HG03432 (cell line): ENCODE measurements at regions not wholly inside any gene's neighbourhood (a gene's known extent, or its start where the extent isn't known, plus 50 kb on each side); places are given as distances from the start of the nearest gene placed in this dataset.
A peak's percentile ranks its signal among the peaks of the same experiment; 100 is the strongest.

Experiments
- ATAC-seq: cut with Tn5 transposase; IDR thresholded peaks from one replicate; pipeline ENCODE4 v1.9.1; 2021; ENCODE audit warnings: mild to moderate bottlenecking, moderate library complexity; ENCODE audit not compliant: unreplicated experiment

DNA sequence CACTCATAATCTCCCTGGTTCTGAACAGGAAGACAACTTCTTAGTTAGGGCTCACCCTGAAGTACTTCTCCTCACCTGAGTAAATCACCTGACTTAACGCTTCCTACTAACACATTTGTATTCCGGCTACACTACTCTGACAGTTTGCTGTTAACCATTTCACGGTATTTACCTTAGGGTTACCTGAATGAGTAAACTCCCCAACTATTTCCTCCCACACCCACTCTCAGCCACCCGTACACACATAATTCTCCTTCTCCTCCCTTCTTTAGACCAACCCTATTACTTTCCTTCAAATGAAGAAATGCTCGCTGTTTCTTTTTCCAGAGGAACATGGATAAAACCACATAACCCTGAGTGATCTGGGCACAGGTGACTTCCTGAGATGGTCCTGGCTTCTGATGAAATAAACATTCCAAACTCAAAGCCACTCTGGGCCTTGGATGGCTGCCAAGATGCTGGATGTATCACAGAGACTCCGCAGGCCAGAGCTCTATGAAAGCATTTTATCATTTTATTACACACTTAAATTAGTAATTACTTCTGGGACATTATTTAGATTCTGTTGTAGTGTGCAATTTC is 183.6 kb upstream of the ATP11B start:
- ATAC-seq: no peak

DNA sequence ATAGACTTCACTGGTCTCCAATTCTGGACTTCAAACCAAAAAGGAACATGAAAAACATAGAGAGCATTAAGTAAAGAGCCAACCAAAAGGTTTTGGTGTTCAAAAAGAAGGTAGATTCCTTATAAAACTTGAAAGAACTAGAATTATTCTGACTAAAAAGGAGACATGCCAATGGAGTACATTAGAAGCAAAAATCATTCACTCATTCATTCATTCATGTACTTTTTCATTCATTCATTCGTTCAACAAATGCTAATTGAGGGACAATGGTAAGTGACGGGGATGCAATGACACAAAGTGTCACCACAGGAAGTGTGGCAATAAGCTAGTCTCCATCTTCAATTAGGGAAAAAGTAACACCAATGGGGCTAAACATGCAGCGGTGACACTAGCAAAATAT is 181.0 kb upstream of the ATP11B start:
- no peak for ATAC-seq

DNA sequence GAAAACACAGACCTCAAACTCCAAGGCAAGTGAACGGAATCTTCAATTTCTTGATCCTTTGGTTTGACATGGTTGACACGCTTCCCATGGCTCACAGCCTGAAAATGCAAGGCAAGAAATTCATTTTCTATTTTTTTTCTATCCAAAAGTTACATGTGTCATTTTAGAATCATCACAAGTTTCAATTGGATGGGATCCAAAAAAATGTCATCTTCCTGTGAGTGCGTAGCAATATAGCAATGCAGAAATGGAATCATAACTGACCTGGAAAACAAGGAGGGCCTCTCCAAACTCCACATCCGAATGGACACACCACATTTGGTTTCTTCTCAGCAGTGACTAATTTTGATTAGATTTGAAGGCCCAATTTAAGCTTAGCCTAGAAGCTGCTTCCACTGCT is 175.8 kb upstream of the ATP11B start:
- ATAC-seq: no peak

DNA sequence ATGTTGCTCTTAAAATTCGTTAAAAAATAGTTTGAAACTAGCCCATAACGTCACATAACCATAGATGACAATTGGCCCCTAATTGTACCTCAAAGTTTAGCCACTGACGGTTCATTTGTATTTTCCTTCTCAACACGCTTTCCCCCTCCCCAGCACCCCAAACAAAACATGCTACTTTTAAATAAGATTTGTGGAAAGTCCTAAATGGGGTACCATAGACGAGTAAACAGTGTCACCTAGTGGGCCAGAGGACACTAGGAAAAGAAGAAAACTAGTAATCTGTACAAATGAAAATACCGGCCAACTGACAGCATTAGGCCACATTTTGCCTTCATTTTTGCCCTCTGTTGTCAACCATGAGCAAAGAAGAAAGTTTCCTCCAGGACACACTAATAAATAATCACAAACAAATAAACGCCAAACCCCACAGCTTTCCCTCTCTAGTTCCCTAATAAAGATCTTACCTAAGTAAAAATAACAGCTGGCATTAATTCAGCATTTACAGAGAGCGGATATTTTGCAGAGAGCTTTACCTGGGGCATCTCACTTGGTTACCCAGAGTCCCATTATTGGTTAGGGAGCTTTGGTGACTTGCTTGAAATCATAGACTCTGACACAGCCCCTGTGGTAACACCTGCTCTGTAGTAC is 175.1 kb upstream of the ATP11B start:
- ATAC-seq: no peak

DNA sequence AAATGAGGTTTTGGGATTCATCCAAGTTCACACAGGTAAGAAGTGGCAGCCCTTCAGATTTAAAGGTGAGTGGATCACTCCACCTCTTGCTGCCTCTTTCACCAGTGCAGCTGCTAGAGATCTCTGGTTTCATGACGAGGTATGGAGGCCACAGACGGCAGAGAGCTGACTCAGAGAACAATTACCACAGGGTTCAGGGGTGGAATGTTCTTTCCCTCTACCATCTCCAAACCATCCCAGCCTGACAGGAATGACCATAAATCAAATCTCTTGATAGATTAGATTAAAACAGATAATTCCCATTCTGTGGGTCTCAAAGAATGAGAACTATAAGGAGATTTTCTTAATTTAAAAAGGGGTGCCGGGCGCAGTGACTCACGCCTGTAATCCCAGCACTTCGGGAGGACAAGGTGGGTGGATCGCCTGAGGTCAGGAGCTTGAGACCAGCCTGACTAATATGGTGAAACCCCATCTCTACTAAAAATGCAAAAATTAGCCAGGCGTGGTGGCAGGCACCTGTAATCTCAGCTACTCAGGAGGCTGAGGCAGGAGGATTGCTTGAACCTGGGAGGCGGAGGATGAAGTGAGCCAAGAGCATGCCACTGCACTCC is 174.2 kb upstream of the ATP11B start:
- ATAC-seq: peak; percentile 51

DNA sequence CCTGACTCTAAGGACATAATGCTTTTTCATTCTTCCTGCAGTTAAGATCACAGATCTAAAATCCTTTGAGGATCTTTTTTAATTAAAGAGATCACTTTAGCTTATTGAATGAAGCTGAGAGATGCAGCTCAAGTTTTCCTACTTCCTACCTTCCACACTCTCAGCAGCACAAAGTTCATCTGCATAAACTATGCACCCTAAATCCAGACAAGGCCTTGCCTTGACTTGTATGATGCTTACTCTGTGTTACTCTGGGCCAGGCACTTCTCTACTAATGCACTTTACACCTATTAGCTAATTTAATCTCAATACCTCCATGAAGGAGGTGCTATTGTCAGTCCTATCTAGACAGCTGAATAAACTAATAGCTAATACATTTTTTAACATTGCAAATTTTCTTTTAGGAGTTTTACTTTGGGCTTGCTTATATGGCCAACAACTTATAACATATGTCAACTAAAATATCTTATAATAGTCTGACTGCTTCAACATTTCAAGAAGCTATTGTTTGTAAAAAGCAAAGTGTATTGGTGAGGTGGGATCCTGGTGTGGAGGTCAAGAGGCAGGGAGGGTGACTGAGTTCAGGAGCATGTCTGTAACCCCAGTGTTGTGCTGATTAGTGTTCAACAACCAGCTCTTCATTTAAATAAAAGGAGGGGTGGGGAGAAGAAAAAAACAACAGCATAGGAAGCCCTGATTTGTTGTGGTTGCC is 172.4 kb upstream of the ATP11B start:
- ATAC-seq: no peak

DNA sequence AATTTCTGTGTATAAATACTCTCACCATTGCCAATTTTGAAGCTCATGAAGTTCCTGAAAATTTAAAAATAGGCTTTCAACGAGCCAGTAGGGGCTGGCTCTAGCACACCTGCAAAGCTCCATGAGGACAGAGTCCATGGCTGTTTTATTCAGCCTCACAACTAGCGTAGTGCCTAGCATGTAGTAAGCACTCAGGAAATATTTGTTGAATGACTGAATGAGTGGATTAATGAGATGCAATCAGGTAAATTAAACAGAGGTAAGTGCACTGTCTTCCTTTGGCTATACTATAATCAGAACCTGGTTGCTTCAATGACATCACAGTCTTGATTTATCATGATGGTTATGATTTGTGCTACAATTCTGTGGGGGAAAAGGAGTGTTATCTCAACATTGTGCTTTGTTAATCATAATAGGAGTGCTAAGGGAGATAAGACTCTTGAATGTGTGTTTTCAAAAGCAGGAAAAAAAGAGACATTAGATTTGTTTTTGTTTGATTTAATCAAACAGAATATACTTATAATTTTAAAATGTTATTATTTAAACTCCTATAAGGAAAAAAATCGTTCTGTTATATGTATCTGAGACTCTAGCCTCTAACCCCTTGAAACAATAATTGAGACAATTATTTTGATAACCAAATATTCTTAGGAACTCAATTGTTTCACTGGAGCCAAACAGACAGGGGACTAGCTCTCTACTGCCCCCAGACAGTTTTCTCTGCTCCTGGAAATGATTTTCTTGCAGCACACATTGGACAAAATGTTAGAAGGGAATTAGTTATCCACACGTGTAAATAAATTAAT is 171.7 kb upstream of the ATP11B start:
- ATAC-seq: no peak

DNA sequence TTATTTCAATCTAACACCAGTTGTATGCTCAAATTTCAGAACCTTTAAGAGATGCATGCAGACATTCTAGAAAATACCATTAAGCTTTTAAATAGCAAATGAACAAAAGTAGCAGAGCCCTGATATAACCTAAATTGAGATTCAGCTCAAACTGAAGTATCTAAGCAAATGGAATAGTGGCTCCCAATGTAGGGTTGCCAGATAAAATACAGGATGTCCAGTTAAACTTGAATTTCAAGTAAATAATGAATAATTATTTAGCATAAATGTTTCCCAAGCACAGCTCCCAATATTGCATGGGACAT is 171.1 kb upstream of the ATP11B start:
- no peak for ATAC-seq

DNA sequence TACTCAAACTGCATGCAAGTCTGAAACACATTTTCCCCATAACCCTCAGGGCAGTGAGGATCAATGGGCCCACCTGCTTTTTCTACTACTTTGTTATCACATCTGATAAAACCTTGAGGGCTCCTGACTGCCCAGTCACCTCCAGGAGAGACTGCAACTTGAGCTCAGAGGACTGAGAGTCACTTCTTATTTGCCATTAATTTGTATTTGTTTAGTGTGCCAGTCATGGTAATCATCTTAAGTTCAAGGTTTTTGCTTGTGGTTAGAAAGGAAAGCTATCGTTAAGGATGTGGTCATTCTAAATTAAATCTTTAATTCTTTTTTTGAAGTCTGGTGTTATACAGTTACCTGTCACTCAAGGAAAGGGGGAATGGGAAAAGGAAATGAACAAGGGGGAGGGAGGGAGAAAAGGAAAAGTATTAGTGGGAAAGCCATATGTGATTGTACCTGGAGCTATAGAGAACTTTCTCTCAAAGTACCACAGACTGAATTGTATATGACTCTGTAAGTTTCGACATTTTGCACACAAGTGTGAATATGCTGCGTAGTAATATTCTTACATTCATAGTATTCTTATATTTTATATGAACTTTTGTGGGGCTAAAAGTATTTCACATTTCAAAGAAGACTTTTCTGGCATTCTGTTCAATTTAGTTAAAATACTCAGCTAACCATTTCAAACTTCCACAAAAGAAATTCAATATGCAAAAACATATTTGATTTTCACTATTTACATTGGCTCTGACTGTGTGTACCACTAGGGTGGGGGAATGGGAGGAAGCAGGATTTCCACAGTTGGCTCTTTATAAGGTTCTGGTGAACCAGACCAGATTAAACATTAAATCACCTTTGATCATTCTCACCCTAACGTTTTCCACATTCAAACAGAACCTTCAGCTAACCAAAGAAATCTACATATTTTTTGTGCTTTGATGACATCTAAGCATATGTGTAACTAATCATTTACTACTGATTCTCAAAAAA is 166.5 kb upstream of the ATP11B start:
- peak; percentile 63 for ATAC-seq

DNA sequence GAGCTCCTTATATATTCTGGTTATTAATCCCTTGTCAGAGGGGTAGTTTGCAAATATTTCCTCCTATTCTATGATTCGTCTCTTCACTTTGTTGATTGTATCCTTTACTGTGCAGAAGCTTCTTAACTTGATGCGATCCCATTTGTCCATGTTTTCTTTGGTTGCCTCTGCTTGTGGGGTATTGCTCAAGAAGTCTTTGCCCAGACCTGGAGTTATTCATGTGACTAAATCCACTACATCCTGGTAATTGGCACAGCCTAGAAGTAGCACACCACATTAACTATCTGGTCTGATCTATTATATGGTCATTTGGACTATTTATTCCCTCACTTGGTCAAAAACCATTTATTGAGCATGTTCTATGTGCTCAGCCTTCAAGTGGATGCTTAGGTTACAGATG is 164.8 kb upstream of the ATP11B start:
- ATAC-seq: no peak

DNA sequence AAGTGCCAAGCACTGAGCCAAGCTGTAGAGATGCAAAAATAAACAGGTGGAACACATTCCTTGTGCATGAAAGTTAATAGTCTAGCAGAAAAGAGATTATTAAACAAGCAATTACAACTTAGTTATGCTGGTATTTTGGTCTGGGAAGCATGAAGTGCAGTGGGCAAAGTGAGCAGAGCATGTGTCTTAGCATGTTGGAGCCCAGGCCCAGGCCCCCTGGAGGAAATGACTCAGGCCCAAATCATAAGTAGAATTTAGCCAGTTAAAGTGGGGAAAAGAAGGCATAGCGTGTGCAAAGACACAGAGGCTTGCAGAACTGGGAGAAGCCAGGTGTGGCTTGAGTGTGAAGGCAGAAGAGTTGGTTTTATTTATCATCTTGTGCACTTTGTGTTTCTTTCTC is 163.8 kb upstream of the ATP11B start:
- ATAC-seq: no peak

DNA sequence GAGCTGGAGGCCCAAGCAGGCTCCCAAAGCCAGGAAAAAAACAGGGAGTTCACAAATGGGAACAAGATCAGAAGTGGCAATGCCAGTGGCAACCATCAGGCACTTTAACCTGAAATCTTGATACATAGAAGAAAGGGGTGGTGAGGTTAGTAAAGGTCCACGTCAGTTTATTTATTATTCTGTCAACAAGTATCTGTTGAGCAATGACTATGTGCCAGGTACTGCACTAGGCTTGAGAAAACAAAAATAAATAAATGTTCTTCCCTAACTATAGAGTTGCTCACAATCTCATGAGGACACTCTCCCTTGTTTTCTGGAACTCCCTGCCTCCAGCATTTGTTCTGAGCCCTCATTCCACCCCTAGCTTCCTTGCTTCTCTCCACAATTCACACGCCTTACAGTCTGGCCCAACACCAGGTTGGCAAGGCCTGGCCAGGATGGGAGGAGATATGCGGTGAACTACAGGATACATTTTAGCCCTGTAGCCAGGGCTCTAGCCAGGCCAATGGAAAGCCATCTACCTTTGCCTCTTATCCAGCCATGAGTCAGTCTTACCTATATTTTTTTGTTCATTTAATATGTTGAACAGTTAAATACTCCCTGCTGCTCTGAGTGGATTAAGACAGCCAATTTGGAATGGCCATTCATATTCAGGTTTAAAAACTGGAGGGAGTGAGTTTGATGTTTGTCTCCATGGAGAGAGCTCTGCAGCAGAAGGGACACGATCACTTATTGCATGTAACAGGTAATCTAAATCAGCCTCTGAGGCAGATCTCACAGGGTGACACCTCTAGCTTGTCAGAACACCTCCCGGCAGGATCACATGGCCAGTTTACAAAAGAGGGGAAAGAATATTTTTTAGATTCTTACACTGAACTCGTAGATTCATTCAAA is 161.9 kb upstream of the ATP11B start:
- ATAC-seq: no peak

DNA sequence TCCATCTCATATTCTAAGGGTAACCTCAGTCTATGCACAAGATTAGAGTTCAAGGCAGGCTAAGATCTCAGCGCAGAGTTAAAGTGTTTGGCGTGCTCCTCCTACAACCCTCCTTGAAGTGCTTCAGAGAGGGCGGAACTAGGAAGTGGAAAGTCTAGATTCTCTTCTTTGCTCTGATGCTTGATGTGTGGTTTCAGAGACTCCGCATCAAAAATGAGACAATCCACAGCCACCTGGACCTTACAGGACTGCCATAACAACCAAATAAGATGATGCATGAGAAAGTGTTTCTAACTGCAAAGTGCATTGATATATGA is 161.3 kb upstream of the ATP11B start:
- no peak for ATAC-seq

DNA sequence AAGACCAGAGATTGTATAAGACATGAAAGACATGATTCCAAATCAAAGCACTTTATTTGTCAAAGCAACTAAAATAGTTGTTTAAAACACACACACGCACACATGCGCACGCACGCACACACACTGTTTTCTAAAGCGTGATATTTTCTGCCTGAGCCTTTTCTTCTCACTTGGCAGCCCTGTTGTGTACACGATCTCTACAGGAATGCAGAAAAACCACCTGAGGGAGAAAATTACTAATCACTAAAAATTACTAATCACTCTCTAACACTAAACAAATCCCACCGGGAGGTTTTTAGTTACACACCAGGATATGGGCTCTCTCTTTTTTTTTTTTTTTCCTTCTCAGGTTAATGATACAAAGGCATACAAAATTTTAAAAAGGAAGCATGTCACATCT is 160.1 kb upstream of the ATP11B start:
- ATAC-seq: no peak

DNA sequence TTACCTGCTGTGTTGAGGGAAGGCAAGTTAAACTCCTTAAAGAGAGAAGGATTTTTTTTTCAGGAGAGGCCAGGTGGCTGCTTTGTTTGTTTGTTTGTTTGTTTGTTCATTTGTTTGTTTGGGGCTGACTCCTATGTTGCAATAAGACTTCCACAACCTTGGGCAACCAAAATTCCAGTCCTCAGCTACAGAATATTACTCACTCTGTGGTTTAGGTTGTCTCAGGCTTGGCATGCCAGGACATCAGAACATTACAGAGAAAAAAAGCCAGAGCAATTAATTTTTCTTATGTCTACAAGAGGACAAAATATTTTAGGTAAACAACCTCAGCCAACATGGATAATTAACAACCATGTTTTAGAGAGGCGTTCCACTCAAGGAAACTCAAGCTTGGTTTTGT is 156.7 kb upstream of the ATP11B start:
- no peak for ATAC-seq

DNA sequence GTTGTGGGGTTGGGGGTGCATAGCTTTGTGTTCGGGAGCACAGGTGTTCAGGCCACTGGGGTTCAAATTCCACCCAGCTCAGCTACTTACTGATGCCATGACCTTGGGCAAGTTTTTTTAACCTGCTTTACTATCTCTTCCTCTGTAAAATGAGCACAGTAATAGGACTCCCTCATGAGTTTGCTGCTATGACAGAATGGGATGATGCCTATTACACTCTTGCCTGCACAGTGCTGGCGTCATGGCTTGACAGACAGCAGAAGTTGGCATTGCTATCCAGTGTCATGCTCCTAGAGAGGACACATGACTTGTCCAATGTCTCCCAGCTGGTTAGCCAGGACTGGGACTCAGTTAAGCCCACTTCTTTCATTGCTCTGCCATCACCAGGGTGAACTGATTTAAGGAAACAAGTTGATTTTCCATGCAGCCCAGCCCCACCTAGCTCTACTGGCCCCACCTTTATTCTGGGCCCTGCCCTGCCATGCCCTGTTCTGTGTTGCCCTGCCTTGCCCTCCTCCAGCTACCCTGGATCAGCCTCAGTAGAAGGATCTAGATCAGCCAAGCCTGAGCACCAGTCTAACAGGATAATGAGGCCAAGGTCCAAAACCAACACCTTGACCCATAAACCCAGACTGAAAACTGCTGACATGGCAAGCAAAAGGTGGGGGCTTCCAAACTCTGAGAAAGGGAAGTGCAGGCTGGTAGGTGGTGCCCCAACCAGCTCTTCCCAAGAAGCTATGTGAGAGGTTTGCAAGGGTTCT is 155.8 kb upstream of the ATP11B start:
- ATAC-seq: no peak

DNA sequence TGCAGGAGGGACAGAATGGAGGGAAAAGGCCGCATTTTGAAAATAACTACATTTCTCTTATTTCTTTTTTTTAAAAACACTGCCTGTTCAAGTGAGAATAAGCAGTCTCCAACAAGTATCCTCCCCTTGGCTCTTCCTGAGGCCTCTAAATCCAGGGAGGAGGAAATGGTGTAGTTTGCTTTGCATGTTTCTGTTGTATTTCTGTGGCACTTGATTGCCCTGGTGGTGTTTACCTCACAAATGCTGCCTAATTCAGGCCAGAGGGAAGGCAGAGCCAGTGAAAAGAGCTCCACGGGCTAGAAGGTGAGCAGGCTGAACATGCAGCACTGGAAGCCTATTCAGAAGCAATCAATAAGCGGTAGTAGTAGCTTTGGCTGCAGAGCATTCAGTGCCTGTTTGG is 149.3 kb upstream of the ATP11B start:
- no peak for ATAC-seq

DNA sequence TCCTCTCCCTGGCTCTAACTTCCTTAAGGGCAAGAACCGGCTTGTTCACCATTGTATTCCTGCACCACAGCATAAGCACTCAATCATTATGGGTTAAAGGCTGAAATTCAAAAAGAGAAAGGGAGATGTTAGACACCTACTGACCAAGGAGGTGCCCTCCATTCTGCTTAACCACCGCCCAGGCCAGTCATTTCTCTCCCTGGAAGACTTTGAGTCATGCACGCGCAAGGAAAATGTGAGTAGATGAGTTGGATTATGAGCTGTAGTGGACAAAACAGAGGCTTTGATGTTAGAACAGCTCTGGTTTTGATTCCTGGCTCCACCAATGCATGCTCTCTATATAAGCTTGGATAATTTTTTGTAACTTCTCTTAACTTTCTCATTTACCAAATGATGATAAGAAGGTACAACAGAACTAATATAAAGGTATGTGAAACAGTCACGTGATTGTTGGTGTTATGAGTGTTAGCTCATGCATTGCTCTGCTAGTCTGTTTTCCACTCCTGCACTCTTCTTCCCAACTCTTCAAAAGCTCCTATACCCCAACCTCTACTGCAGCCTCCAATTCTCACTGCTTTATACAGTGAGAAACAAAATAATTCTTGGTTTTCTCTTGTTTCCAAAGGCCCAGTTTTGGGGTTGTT is 148.4 kb upstream of the ATP11B start:
- ATAC-seq: no peak
